GM19035 (cell line): ENCODE measurements at regions not wholly inside any gene's neighbourhood (a gene's known extent, or its start where the extent isn't known, plus 50 kb on each side); places are given as distances from the start of the nearest gene placed in this dataset.

ENCODE experiments used
- ATAC-seq: cut with Tn5 transposase; IDR thresholded peaks from one replicate; pipeline ENCODE4 v1.9.1; 2021; ENCODE audit not compliant: unreplicated experiment

GRCh38 chr16:51696376-51696775 lies 545.3 kb upstream of the SALL1 start:
- ATAC-seq, result no peak

GRCh38 chr16:51691109-51691508 lies 540.0 kb upstream of the SALL1 start:
- ATAC-seq, result no peak

GRCh38 chr16:51685498-51685897 lies 534.4 kb upstream of the SALL1 start:
- no peak for ATAC-seq

- no peak for ATAC-seq
These were observed 532.8 kb upstream of the SALL1 start for GRCh38 chr16:51683882-51684281.

GRCh38 chr16:51682905-51683304 lies 531.8 kb upstream of the SALL1 start:
- ATAC-seq, result no peak

- ATAC-seq, result no peak
These were observed 523.5 kb upstream of the SALL1 start for GRCh38 chr16:51674615-51675014.

- ATAC-seq, result no peak
These were observed 519.5 kb upstream of the SALL1 start for GRCh38 chr16:51670527-51670926.

GRCh38 chr16:51666821-51667220 lies 515.8 kb upstream of the SALL1 start:
- no peak for ATAC-seq

- ATAC-seq, result no peak
These were observed 515.0 kb upstream of the SALL1 start for GRCh38 chr16:51666074-51666473.

- no peak for ATAC-seq
These were observed 514.4 kb upstream of the SALL1 start for GRCh38 chr16:51665436-51665998.

- ATAC-seq, result no peak
These were observed 507.5 kb upstream of the SALL1 start for GRCh38 chr16:51658531-51658930.

- no peak for ATAC-seq
These were observed 506.8 kb upstream of the SALL1 start for GRCh38 chr16:51657848-51658247.

- no peak for ATAC-seq
These were observed 504.2 kb upstream of the SALL1 start for GRCh38 chr16:51655249-51655648.

GRCh38 chr16:51651061-51651466 lies 500.0 kb upstream of the SALL1 start:
- no peak for ATAC-seq

- ATAC-seq, result no peak
These were observed 498.6 kb upstream of the SALL1 start for GRCh38 chr16:51649631-51650030.

GRCh38 chr16:51648526-51648925 lies 497.5 kb upstream of the SALL1 start:
- no peak for ATAC-seq

GRCh38 chr16:51641191-51641765 lies 490.2 kb upstream of the SALL1 start:
- ATAC-seq, result no peak

GRCh38 chr16:51640196-51640595 lies 489.1 kb upstream of the SALL1 start:
- ATAC-seq, result no peak

- no peak for ATAC-seq
These were observed 487.5 kb upstream of the SALL1 start for GRCh38 chr16:51638339-51639135.

GRCh38 chr16:51637770-51638094 lies 486.7 kb upstream of the SALL1 start:
- ATAC-seq, result no peak

GRCh38 chr16:51636920-51637769 lies 486.1 kb upstream of the SALL1 start:
- no peak for ATAC-seq

- no peak for ATAC-seq
These were observed 484.1 kb upstream of the SALL1 start for GRCh38 chr16:51635181-51635580.
